Activated T-helper 2 cell treated with anti-CD3 and anti-CD28 coated beads, Interferon-gamma antibody, Interleukin-2, Interleukin-4, amounts not matched to agents 10 μg/mL and 5 μg/mL and 100 μg/mL, durations not matched to agents 14 hours and 24 hours and 36 hours (primary cell): ENCODE measurements at regions not wholly inside any gene's neighbourhood (a gene's known extent, or its start where the extent isn't known, plus 50 kb on each side); places are given as distances from the start of the nearest gene placed in this dataset.

Source experiments
- DNase-seq: peaks from one replicate; pipeline ENCODE4 v3.0.0; 2021; ENCODE audit warnings: low spot score
- H3K27ac Mint-ChIP-seq: one replicate; pipeline ENCODE4 v1.8.0; 2021; ENCODE audit warnings: mixed read lengths
- H3K27me3 Mint-ChIP-seq: one replicate; pipeline ENCODE4 v1.8.0; 2021; ENCODE audit warnings: low read depth, mixed read lengths
- H3K36me3 Mint-ChIP-seq: one replicate; pipeline ENCODE4 v1.8.0; 2021; ENCODE audit warnings: low read depth, mixed read lengths
- H3K4me1 Mint-ChIP-seq: one replicate; pipeline ENCODE4 v1.8.0; 2021; ENCODE audit warnings: low read depth, mixed read lengths
- H3K4me3 Mint-ChIP-seq: one replicate; pipeline ENCODE4 v1.8.0; 2021; ENCODE audit warnings: low read depth, mild to moderate bottlenecking, moderate library complexity, mixed read lengths
- H3K9me3 Mint-ChIP-seq: one replicate; pipeline ENCODE4 v1.8.0; 2021; ENCODE audit warnings: mixed read lengths
- intact Hi-C: fragments of 100-400 bp; cut with micrococcal nuclease; formaldehyde crosslinking; loops from one replicate; pipeline ENCODE4 v1.15.1; 2023

- Mint-ChIP-seq H3K27ac (no peak overlapping the region), H3K4me1 (no peaks in the 10 kb centered on the region), H3K9me3 (no peaks in the 10 kb centered on the region), H3K36me3 (no peaks in the 10 kb centered on the region), H3K27me3 (peaks cover 35% of the 10 kb centered on the region), H3K4me3 (no peak overlapping the region)
- DNase-seq: no peak
- intact Hi-C loops: no loop called here
Observed at GRCh38 chr2:47301731-47302130, 67.4 kb upstream of the EPCAM start.

- no peak overlapping the region for H3K4me3 Mint-ChIP-seq
- H3K27me3 Mint-ChIP-seq: peaks cover 36% of the 10 kb centered on the region
- DNase-seq: no peak
- no peaks in the 10 kb centered on the region for H3K9me3 Mint-ChIP-seq
- H3K27ac Mint-ChIP-seq: no peak overlapping the region
- no peaks in the 10 kb centered on the region for H3K4me1 Mint-ChIP-seq
- intact Hi-C loops: no loop called here
- H3K36me3 Mint-ChIP-seq: no peaks in the 10 kb centered on the region
Observed at GRCh38 chr2:47301277-47301618, 67.9 kb upstream of the EPCAM start.

- Mint-ChIP-seq H3K36me3 (no peaks in the 10 kb centered on the region), H3K4me3 (no peak overlapping the region), H3K9me3 (no peaks in the 10 kb centered on the region), H3K27ac (no peak overlapping the region), H3K4me1 (no peaks in the 10 kb centered on the region), H3K27me3 (peaks cover 41% of the 10 kb centered on the region)
- DNase-seq: no peak
- intact Hi-C loops: no loop called here
Observed at GRCh38 chr2:47300609-47301276, 68.4 kb upstream of the EPCAM start.

- no peaks in the 10 kb centered on the region for H3K9me3 Mint-ChIP-seq
- H3K36me3 Mint-ChIP-seq: no peaks in the 10 kb centered on the region
- H3K27ac Mint-ChIP-seq: no peak overlapping the region
- peaks cover 46% of the 10 kb centered on the region for H3K27me3 Mint-ChIP-seq
- H3K4me1 Mint-ChIP-seq: no peaks in the 10 kb centered on the region
- DNase-seq: no peak
- intact Hi-C loops: no loop called here
- H3K4me3 Mint-ChIP-seq: no peak overlapping the region
Observed at GRCh38 chr2:47300081-47300480, 69.0 kb upstream of the EPCAM start.

GRCh38 chr2:47299555-47299954 is 69.6 kb upstream of the EPCAM start:
- DNase-seq: no peak
- H3K9me3 Mint-ChIP-seq: no peaks in the 10 kb centered on the region
- H3K4me1 Mint-ChIP-seq: no peaks in the 10 kb centered on the region
- H3K27ac Mint-ChIP-seq: no peak overlapping the region
- H3K27me3 Mint-ChIP-seq: peaks cover 41% of the 10 kb centered on the region
- no peak overlapping the region for H3K4me3 Mint-ChIP-seq
- H3K36me3 Mint-ChIP-seq: no peaks in the 10 kb centered on the region
- intact Hi-C loops: no loop called here

- H3K27me3 Mint-ChIP-seq: peaks cover 38% of the 10 kb centered on the region
- H3K4me3 Mint-ChIP-seq: no peak overlapping the region
- intact Hi-C loops: no loop called here
- no peaks in the 10 kb centered on the region for H3K9me3 Mint-ChIP-seq
- no peak overlapping the region for H3K27ac Mint-ChIP-seq
- no peaks in the 10 kb centered on the region for H3K36me3 Mint-ChIP-seq
- DNase-seq: no peak
- no peaks in the 10 kb centered on the region for H3K4me1 Mint-ChIP-seq
Observed at GRCh38 chr2:47298771-47299170, 70.3 kb upstream of the EPCAM start.

GRCh38 chr2:47297767-47298425 is 71.2 kb upstream of the EPCAM start:
- Mint-ChIP-seq H3K9me3 (no peaks in the 10 kb centered on the region), H3K4me3 (no peak overlapping the region), H3K36me3 (no peaks in the 10 kb centered on the region), H3K4me1 (no peaks in the 10 kb centered on the region), H3K27me3 (peaks cover 33% of the 10 kb centered on the region), H3K27ac (no peak overlapping the region)
- intact Hi-C loops: no loop called here
- DNase-seq: no peak

- H3K36me3 Mint-ChIP-seq: no peaks in the 10 kb centered on the region
- no peak overlapping the region for H3K27ac Mint-ChIP-seq
- no peaks in the 10 kb centered on the region for H3K9me3 Mint-ChIP-seq
Observed at GRCh38 chr2:47295981-47296635, 73.0 kb upstream of the EPCAM start.

GRCh38 chr2:47295131-47295980 is 73.8 kb upstream of the EPCAM start:
- no peak for DNase-seq
- Mint-ChIP-seq H3K4me1 (no peaks in the 10 kb centered on the region), H3K4me3 (no peak overlapping the region), H3K9me3 (no peaks in the 10 kb centered on the region), H3K36me3 (no peaks in the 10 kb centered on the region), H3K27ac (no peak overlapping the region), H3K27me3 (peaks cover 17% of the 10 kb centered on the region)
- intact Hi-C loops: no loop called here

More at GRCh38 chr2:47295981-47296635, 73.0 kb upstream of the EPCAM start:
- H3K4me3 Mint-ChIP-seq: no peak overlapping the region
- H3K27me3 Mint-ChIP-seq: peaks cover 25% of the 10 kb centered on the region
- no peaks in the 10 kb centered on the region for H3K4me1 Mint-ChIP-seq
- no peak for DNase-seq
- intact Hi-C loops: no loop called here

- Mint-ChIP-seq H3K4me3 (no peak overlapping the region), H3K9me3 (no peaks in the 10 kb centered on the region), H3K4me1 (no peaks in the 10 kb centered on the region), H3K27ac (no peak overlapping the region), H3K27me3 (peaks cover 15% of the 10 kb centered on the region), H3K36me3 (no peaks in the 10 kb centered on the region)
- intact Hi-C loops: no loop called here
- DNase-seq: no peak
Observed at GRCh38 chr2:47293976-47294375, 75.1 kb upstream of the EPCAM start.

GRCh38 chr2:47288864-47289263 is 80.2 kb upstream of the EPCAM start:
- H3K27me3 Mint-ChIP-seq: peaks cover 7% of the 10 kb centered on the region
- intact Hi-C loops: no loop called here
- DNase-seq: no peak
- H3K27ac Mint-ChIP-seq: no peak overlapping the region
- no peaks in the 10 kb centered on the region for H3K9me3 Mint-ChIP-seq
- H3K4me1 Mint-ChIP-seq: no peaks in the 10 kb centered on the region
- H3K4me3 Mint-ChIP-seq: no peak overlapping the region
- H3K36me3 Mint-ChIP-seq: no peaks in the 10 kb centered on the region

GRCh38 chr2:47283659-47284058 is 85.5 kb upstream of the EPCAM start:
- no peak overlapping the region for H3K4me3 Mint-ChIP-seq
- H3K36me3 Mint-ChIP-seq: no peaks in the 10 kb centered on the region
- intact Hi-C loops: no loop called here
- no peak overlapping the region for H3K27ac Mint-ChIP-seq
- H3K4me1 Mint-ChIP-seq: no peaks in the 10 kb centered on the region
- H3K27me3 Mint-ChIP-seq: peaks cover 4% of the 10 kb centered on the region
- H3K9me3 Mint-ChIP-seq: no peaks in the 10 kb centered on the region
- no peak for DNase-seq
